ENCODE measurements at regions not wholly inside any gene's neighbourhood (a gene's known extent, or its start where the extent isn't known, plus 50 kb on each side); places are given as distances from the start of the nearest gene placed in this dataset.

DNA sequence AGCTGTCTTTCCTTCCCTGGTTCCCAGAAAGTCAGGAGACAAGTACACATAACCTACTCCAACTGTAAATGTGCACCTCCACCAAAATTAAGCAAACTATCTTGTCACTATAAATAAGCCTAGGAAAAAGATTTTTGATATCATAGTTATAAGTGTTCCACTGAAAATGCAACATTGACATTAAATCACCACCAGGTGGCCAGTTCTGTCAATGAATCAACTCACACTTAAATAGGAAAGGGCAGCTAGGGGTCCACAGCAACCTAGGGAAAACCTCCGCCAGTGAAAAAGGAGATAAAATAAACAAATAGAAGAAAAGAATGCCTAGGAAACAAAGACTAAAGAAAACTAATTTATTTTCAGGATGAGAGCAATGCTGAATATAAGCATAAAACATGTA is 243.0 kb upstream of the PTPRD start:
- TF ChIP-seq, protein P1, sequence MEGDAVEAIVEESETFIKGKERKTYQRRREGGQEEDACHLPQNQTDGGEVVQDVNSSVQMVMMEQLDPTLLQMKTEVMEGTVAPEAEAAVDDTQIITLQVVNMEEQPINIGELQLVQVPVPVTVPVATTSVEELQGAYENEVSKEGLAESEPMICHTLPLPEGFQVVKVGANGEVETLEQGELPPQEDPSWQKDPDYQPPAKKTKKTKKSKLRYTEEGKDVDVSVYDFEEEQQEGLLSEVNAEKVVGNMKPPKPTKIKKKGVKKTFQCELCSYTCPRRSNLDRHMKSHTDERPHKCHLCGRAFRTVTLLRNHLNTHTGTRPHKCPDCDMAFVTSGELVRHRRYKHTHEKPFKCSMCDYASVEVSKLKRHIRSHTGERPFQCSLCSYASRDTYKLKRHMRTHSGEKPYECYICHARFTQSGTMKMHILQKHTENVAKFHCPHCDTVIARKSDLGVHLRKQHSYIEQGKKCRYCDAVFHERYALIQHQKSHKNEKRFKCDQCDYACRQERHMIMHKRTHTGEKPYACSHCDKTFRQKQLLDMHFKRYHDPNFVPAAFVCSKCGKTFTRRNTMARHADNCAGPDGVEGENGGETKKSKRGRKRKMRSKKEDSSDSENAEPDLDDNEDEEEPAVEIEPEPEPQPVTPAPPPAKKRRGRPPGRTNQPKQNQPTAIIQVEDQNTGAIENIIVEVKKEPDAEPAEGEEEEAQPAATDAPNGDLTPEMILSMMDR (IDR thresholded peaks at IDR 0.05), result no peak
- TF ChIP-seq POLR2A (IDR thresholded peaks at IDR 0.05), result no peak

Measured in vagina (tissue), 2 donors.